NCI-H2107 treated with DMSO at 0.1 percent for 48 hours (cell line): ENCODE measurements at regions not wholly inside any gene's neighbourhood (a gene's known extent, or its start where the extent isn't known, plus 50 kb on each side); places are given as distances from the start of the nearest gene placed in this dataset.
A peak's percentile ranks its signal among the peaks of the same experiment; 100 is the strongest.

Source experiments
- DNase-seq: peaks from one replicate; lab custom pipeline; 2025; ENCODE audit not compliant: unreplicated experiment; lab: John Stamatoyannopoulos, UW

- no peak for DNase-seq
Observed at GRCh38 chr14:95466506-95466905, 49.9 kb downstream of the SYNE3 start.

- no peak for DNase-seq
Observed at GRCh38 chr14:95465936-95466335, 50.5 kb downstream of the SYNE3 start.

GRCh38 chr14:95465358-95465757 lies 51.1 kb downstream of the SYNE3 start:
- DNase-seq, result no peak

- DNase-seq, result no peak
Observed at GRCh38 chr14:95464514-95464913, 51.9 kb downstream of the SYNE3 start.

- DNase-seq, result no peak
Observed at GRCh38 chr14:95464103-95464502, 52.3 kb downstream of the SYNE3 start.

- DNase-seq, result peak; percentile 98
Observed at GRCh38 chr14:95463171-95463901, 53.1 kb downstream of the SYNE3 start.

- no peak for DNase-seq
Observed at GRCh38 chr14:95462491-95462890, 54.0 kb downstream of the SYNE3 start.

- peak; percentile 98 for DNase-seq
Observed at GRCh38 chr14:95460647-95461478, 55.6 kb downstream of the SYNE3 start.

GRCh38 chr14:95458906-95459305 lies 57.5 kb downstream of the SYNE3 start:
- no peak for DNase-seq

GRCh38 chr14:95458459-95458858 lies 58.0 kb downstream of the SYNE3 start:
- no peak for DNase-seq

- DNase-seq, result no peak
Observed at GRCh38 chr14:95456281-95456680, 60.2 kb downstream of the SYNE3 start.

- DNase-seq, result no peak
Observed at GRCh38 chr14:95455246-95455645, 61.2 kb downstream of the SYNE3 start.

GRCh38 chr14:95453713-95453980 lies 62.8 kb downstream of the SYNE3 start:
- no peak for DNase-seq

GRCh38 chr14:95452893-95453712 lies 63.3 kb downstream of the SYNE3 start:
- DNase-seq, result no peak

GRCh38 chr14:95452176-95452892 lies 64.1 kb downstream of the SYNE3 start:
- DNase-seq, result no peak

- DNase-seq, result no peak
Observed at GRCh38 chr14:95449131-95449530, 67.3 kb downstream of the SYNE3 start.

GRCh38 chr14:95446470-95446869 lies 70.0 kb downstream of the SYNE3 start:
- DNase-seq, result no peak

GRCh38 chr14:95445676-95446075 lies 70.8 kb downstream of the SYNE3 start:
- DNase-seq, result peak; percentile 77

- DNase-seq, result no peak
Observed at GRCh38 chr14:95445161-95445560, 71.3 kb downstream of the SYNE3 start.

- DNase-seq, result no peak
Observed at GRCh38 chr14:95444132-95445129, 72.0 kb downstream of the SYNE3 start.
